K562 (cell line): ENCODE measurements at regions not wholly inside any gene's neighbourhood (a gene's known extent, or its start where the extent isn't known, plus 50 kb on each side); places are given as distances from the start of the nearest gene placed in this dataset.

ENCODE experiments used
- ATAC-seq: fragments of 200-7000 bp; cut with Tn5 transposase; 3 replicates; pipeline ENCODE4 v1.9.1; 2020; ENCODE audit warnings: moderate library complexity
- BruUV-seq: library from RNA; stranded (reverse); fragments of 400-500 nt; replicated peaks from 2 replicates; lab custom pipeline; 2021; lab: Mats Ljungman, UMichigan
- CTCF ChIA-PET: fragments of 300-600 bp; formaldehyde crosslinking; extraction: SDS; loops from one replicate; lab custom pipeline; 2021; ENCODE audit warnings: low intra/inter-chr PET ratio; lab: Yijun Ruan, JAX
- POLR2A ChIA-PET: fragments of 300-600, 350-650 bp; sonication (Branson Sonifier 250); formaldehyde crosslinking; extraction: SDS; loops from one replicate; lab custom pipeline; 2021; ENCODE audit warnings: antibody characterized with exemption, inconsistent platforms; lab: Yijun Ruan, JAX
- DNase-seq, 4 experiments: peaks; one replicate each; pipeline versions ENCODE4 v3.0.0 to v3.0.0-alpha.2; 2011 to 2018; ENCODE audit warnings: low spot score in 3 of 4, mixed read lengths in 3 of 4; ENCODE audit errors: extremely low read depth in 1 of 4
- FAIRE-seq: peaks from 2 replicates; lab custom pipeline; 2011; peaks lifted over from hg19 to GRCh38; lab: Jason Lieb, UNC
- H2AFZ ChIP-seq: 2 replicates; pipeline ENCODE4 v1.6.0; 2011; ENCODE audit warnings: low read depth, low read length, control low read depth, inconsistent platforms
- H3K27ac ChIP-seq: fragments of 200-600 bp; 3 replicates; pipeline ENCODE4 v1.8.0; 2011; ENCODE audit warnings: low read depth, mild to moderate bottlenecking, control low read depth, inconsistent platforms, low read length, moderate library complexity, mixed read lengths; ENCODE audit errors: extremely low read depth
- H3K27me3 ChIP-seq, 2 experiments: fragments of 300-600 bp in 1 of 2; 2 replicates in 1 of 2; 3 replicates in 1 of 2; pipeline versions ENCODE4 v1.6.0 to v1.8.0; 2011; ENCODE audit warnings: inconsistent platforms in 2 of 2, low read length in 2 of 2, mild to moderate bottlenecking in 1 of 2, mixed read lengths in 1 of 2, moderate library complexity in 1 of 2; ENCODE audit not compliant: control insufficient read depth in 2 of 2, insufficient read depth in 2 of 2
- H3K36me3 ChIP-seq: fragments of 300-600 bp; 3 replicates; pipeline ENCODE4 v1.8.0; 2011; ENCODE audit warnings: mild to moderate bottlenecking, low read length, inconsistent platforms; ENCODE audit not compliant: control insufficient read depth, insufficient read depth
- H3K4me1 ChIP-seq, 2 experiments: fragments of 200-600 bp in 1 of 2; replicated peaks in 1 of 2; 2 replicates in 1 of 2; 3 replicates in 1 of 2; pipeline versions ENCODE4 v1.5.1 to v1.8.0; 2011; ENCODE audit warnings: inconsistent platforms in 2 of 2, low read length in 2 of 2, mild to moderate bottlenecking in 1 of 2, mixed read lengths in 1 of 2, moderate library complexity in 1 of 2; ENCODE audit not compliant: control insufficient read depth in 2 of 2, insufficient read depth in 2 of 2
- H3K4me2 ChIP-seq: 2 replicates; pipeline ENCODE4 v1.6.1; 2011; ENCODE audit warnings: low read length, control low read depth, inconsistent platforms, mixed read lengths; ENCODE audit not compliant: insufficient read depth
- H3K4me3 ChIP-seq: fragments of 200-600 bp; sonication (generic), shearing (Covaris generic); 2 replicates; pipeline ENCODE4 v1.5.1; 2016; ENCODE audit warnings: control low read depth, inconsistent platforms
- H3K79me2 ChIP-seq: fragments of 200-600 bp; 3 replicates; pipeline ENCODE4 v1.8.0; 2011; ENCODE audit warnings: low read length, inconsistent platforms; ENCODE audit not compliant: control insufficient read depth, insufficient read depth
- H3K9ac ChIP-seq, 2 experiments: 2 replicates each; pipeline versions ENCODE4 v1.6.0 to v1.6.1; 2011; ENCODE audit warnings: low read depth in 2 of 2, low read length in 2 of 2, control low read depth in 1 of 2, inconsistent platforms in 1 of 2, mild to moderate bottlenecking in 1 of 2, mixed read lengths in 1 of 2; ENCODE audit not compliant: insufficient read depth in 1 of 2
- H3K9me1 ChIP-seq: one replicate; pipeline ENCODE4 v1.6.0; 2011; ENCODE audit warnings: inconsistent platforms, mild to moderate bottlenecking, low read length, moderate library complexity; ENCODE audit not compliant: control insufficient read depth, insufficient read depth
- H3K9me3 ChIP-seq: replicated peaks from 2 replicates; pipeline ENCODE4 v1.5.1; 2011; ENCODE audit warnings: low read depth, low read length, inconsistent platforms; ENCODE audit not compliant: control insufficient read depth, insufficient read depth
- H4K20me1 ChIP-seq: replicated peaks from 2 replicates; pipeline ENCODE4 v1.6.1; 2011; ENCODE audit warnings: low read length, inconsistent platforms, mixed read lengths; ENCODE audit not compliant: control insufficient read depth, insufficient read depth
- CEBPB ChIP-seq: fragments of 450-650 bp; IDR thresholded peaks from 2 replicates; pipeline ENCODE4 v1.6.1; 2016; ENCODE audit warnings: missing genetic modification characterization, missing compliant biosample characterization
- MCM5 ChIP-seq: fragments of 450-650 bp; IDR thresholded peaks from 2 replicates; pipeline ENCODE4 v1.6.1; 2016; ENCODE audit warnings: low read depth
- THRB ChIP-seq: fragments of 450-650 bp; formaldehyde crosslinking; conservative IDR thresholded peaks from 2 replicates; pipeline ENCODE4 v1.4.0; 2022; ENCODE audit warnings: mild to moderate bottlenecking, missing genetic modification characterization
- ZNF699 ChIP-seq: fragments of 250-450 bp; sonication (Bioruptor Pico); IDR thresholded peaks from 2 replicates; pipeline ENCODE4 v1.8.0; 2021; ENCODE audit warnings: mild to moderate bottlenecking, moderate library complexity; ENCODE audit not compliant: insufficient replicate concordance
- ZSCAN29 ChIP-seq: fragments of 450-650 bp; IDR thresholded peaks from 2 replicates; pipeline ENCODE4 v1.6.1; 2017
- in situ Hi-C: fragments of 300-500 bp; cut with MboI; formaldehyde crosslinking; loops from 4 replicates; pipeline ENCODE4 v1.15.0; 2018; ENCODE audit warnings: inconsistent platforms, mixed read lengths
- intact Hi-C: fragments of 100-400 bp; cut with micrococcal nuclease; formaldehyde crosslinking; loops from 2 replicates; pipeline ENCODE4 v1.14.2; 2022
- TF ChIP-seq, protein P1 (sequence below): fragments of 450-650 bp; formaldehyde crosslinking; IDR thresholded peaks from 2 replicates; pipeline ENCODE4 v1.4.0; 2020; ENCODE audit warnings: mild to moderate bottlenecking
- TF ChIP-seq, protein P2 (sequence below): fragments of 450-650 bp; IDR thresholded peaks from 2 replicates; pipeline ENCODE4 v1.7.0; 2016; ENCODE audit warnings: borderline replicate concordance
- TF ChIP-seq, protein P3 (sequence below): sonication (generic); formaldehyde crosslinking; IDR thresholded peaks from 2 replicates; pipeline ENCODE4 v1.8.0; 2022; ENCODE audit warnings: mild to moderate bottlenecking, missing genetic modification reagents

GRCh38 chr7:81852701-81853100 is 82.9 kb upstream of the HGF start:
- H3K4me3 ChIP-seq, result no peak overlapping the region
- no peak overlapping the region for H3K4me2 ChIP-seq
- H3K36me3 ChIP-seq, result no peaks in the 10 kb centered on the region
- no peaks in the 10 kb centered on the region for H3K79me2 ChIP-seq
- no peak overlapping the region for H3K9ac ChIP-seq
- ATAC-seq (no peak), DNase-seq (no peak), FAIRE-seq (no peak)
- H4K20me1 ChIP-seq, result no peaks in the 10 kb centered on the region
- H3K9me1 ChIP-seq, result no peaks in the 10 kb centered on the region
- H3K4me1 ChIP-seq, result no peaks in the 10 kb centered on the region
- peaks cover under 1% of the 10 kb centered on the region; the same call in 1 of the 2 replicates for H3K9me3 ChIP-seq
- in situ Hi-C loops (no loop called here), intact Hi-C loops (no loop called here)
- no peak overlapping the region for H3K27ac ChIP-seq
- POLR2A ChIA-PET, result no interaction called here
- no peak overlapping the region for H2AFZ ChIP-seq
- TF ChIP-seq THRB (CRISPR knock-in tag), result no peak
- TF ChIP-seq MCM5, result no peak
- TF ChIP-seq CEBPB (tag), result no peak
- TF ChIP-seq, protein P1, sequence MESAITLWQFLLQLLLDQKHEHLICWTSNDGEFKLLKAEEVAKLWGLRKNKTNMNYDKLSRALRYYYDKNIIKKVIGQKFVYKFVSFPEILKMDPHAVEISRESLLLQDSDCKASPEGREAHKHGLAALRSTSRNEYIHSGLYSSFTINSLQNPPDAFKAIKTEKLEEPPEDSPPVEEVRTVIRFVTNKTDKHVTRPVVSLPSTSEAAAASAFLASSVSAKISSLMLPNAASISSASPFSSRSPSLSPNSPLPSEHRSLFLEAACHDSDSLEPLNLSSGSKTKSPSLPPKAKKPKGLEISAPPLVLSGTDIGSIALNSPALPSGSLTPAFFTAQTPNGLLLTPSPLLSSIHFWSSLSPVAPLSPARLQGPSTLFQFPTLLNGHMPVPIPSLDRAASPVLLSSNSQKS (CRISPR knock-in tag), result no peak
- TF ChIP-seq, protein P2, sequence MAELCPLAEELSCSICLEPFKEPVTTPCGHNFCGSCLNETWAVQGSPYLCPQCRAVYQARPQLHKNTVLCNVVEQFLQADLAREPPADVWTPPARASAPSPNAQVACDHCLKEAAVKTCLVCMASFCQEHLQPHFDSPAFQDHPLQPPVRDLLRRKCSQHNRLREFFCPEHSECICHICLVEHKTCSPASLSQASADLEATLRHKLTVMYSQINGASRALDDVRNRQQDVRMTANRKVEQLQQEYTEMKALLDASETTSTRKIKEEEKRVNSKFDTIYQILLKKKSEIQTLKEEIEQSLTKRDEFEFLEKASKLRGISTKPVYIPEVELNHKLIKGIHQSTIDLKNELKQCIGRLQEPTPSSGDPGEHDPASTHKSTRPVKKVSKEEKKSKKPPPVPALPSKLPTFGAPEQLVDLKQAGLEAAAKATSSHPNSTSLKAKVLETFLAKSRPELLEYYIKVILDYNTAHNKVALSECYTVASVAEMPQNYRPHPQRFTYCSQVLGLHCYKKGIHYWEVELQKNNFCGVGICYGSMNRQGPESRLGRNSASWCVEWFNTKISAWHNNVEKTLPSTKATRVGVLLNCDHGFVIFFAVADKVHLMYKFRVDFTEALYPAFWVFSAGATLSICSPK, result no peak
- no peak for TF ChIP-seq ZSCAN29
- no peak for TF ChIP-seq ZNF699 (CRISPR knock-in tag)
- TF ChIP-seq, protein P3, sequence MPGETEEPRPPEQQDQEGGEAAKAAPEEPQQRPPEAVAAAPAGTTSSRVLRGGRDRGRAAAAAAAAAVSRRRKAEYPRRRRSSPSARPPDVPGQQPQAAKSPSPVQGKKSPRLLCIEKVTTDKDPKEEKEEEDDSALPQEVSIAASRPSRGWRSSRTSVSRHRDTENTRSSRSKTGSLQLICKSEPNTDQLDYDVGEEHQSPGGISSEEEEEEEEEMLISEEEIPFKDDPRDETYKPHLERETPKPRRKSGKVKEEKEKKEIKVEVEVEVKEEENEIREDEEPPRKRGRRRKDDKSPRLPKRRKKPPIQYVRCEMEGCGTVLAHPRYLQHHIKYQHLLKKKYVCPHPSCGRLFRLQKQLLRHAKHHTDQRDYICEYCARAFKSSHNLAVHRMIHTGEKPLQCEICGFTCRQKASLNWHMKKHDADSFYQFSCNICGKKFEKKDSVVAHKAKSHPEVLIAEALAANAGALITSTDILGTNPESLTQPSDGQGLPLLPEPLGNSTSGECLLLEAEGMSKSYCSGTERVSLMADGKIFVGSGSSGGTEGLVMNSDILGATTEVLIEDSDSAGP (CRISPR knock-in tag), result no peak
- no peaks in the 10 kb centered on the region for H3K27me3 ChIP-seq
- CTCF ChIA-PET, result no interaction called here
- no TSS peak for BruUV-seq
